ENCODE measurements at regions not wholly inside any gene's neighbourhood (a gene's known extent, or its start where the extent isn't known, plus 50 kb on each side); places are given as distances from the start of the nearest gene placed in this dataset.

DNA sequence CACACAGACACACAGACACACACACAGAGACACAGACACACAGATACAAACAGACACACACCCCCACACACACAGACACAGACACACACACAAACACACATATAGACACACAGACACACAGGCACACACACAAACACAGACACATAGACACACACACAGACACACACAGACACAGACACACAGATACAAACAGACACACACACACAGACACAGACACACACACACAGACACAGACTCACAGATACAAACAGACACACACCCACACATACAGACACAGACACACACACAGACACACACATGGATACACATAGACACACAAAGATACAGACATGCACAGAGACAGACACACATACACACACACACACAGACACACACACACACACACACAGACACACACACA is 174.5 kb downstream of the URI1 start:
- Histone ChIP-seq H3K4me2 (no peak overlapping the region), H3K27ac (no peak overlapping the region), H2AFZ (no peak overlapping the region), H3K79me2 (no peaks in the 10 kb centered on the region), H3K27me3 (no peaks in the 10 kb centered on the region), H3K9me3 (ENCODE audit: low read depth) (no peaks in the 10 kb centered on the region), H4K20me1 (ENCODE audit: insufficient read depth, poor library complexity, severe bottlenecking) (no peaks in the 10 kb centered on the region), H3K4me3 (no peak overlapping the region), H3K4me1 (ENCODE audit: insufficient read depth) (peaks cover 2% of the 10 kb centered on the region), H3K9me2 (replicated peaks; ENCODE audit: insufficient read depth) (no peaks in the 10 kb centered on the region), H3K36me3 (replicated peaks; ENCODE audit: insufficient read depth, low read depth) (no peaks in the 10 kb centered on the region)
- TF ChIP-seq EZH2 (IDR thresholded peaks at IDR 0.05; ENCODE audit: borderline replicate concordance) (no peak), EZH2phosphoT487 (IDR thresholded peaks at IDR 0.05; ENCODE audit: low read depth, severe bottlenecking, unreplicated experiment) (no peak)
- TF ChIP-seq, protein P1, sequence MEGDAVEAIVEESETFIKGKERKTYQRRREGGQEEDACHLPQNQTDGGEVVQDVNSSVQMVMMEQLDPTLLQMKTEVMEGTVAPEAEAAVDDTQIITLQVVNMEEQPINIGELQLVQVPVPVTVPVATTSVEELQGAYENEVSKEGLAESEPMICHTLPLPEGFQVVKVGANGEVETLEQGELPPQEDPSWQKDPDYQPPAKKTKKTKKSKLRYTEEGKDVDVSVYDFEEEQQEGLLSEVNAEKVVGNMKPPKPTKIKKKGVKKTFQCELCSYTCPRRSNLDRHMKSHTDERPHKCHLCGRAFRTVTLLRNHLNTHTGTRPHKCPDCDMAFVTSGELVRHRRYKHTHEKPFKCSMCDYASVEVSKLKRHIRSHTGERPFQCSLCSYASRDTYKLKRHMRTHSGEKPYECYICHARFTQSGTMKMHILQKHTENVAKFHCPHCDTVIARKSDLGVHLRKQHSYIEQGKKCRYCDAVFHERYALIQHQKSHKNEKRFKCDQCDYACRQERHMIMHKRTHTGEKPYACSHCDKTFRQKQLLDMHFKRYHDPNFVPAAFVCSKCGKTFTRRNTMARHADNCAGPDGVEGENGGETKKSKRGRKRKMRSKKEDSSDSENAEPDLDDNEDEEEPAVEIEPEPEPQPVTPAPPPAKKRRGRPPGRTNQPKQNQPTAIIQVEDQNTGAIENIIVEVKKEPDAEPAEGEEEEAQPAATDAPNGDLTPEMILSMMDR (IDR thresholded peaks at IDR 0.05; ENCODE audit: poor library complexity) = no peak
- DNase-seq (ENCODE audit: low spot score) = no peak

DNA sequence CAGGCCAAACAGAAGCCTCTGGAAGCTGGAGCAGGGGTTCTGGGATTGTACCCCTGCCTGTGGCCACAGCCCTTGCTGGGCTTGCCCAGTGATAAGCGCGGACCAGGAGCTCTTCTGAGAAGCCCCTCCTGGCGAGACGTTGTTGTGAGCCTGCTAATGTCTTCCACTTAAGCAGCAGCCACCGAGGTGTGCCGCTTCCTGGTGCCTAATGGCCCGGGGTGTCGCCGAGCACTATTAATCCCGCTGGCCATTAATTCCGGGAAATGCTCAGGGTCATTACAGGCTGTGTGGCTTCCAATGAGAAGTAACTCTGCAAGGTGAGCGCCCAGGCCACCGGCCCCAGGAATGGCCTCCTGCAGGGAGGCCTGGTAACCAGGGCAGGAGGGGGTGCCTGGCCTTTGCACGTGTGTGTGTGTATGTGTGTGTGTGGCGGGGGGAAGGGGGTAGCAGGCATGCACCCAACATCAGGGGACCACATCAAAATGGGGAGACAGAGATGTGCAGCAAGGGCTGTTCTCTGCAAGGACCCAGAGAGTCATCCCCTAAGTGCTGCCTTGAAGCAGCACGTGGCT is 175.0 kb downstream of the URI1 start:
- no peaks in the 10 kb centered on the region for H3K79me2 ChIP-seq
- H3K4me3 ChIP-seq = no peak overlapping the region
- H3K9me3 ChIP-seq (ENCODE audit: low read depth) = no peaks in the 10 kb centered on the region
- 80% methylated on average over 16 of the region's 16 CpGs for WGBS (ENCODE audit: low lambda C conversion rate, missing lambda C conversion rate)
- no peaks in the 10 kb centered on the region for H4K20me1 ChIP-seq (ENCODE audit: insufficient read depth, poor library complexity, severe bottlenecking)
- no peaks in the 10 kb centered on the region for H3K9me2 ChIP-seq (replicated peaks; ENCODE audit: insufficient read depth)
- no peaks in the 10 kb centered on the region for H3K36me3 ChIP-seq (replicated peaks; ENCODE audit: insufficient read depth, low read depth)
- TF ChIP-seq EZH2 (IDR thresholded peaks at IDR 0.05; ENCODE audit: borderline replicate concordance) (no peak), EZH2phosphoT487 (IDR thresholded peaks at IDR 0.05; ENCODE audit: low read depth, severe bottlenecking, unreplicated experiment) (no peak)
- TF ChIP-seq, protein P1 (IDR thresholded peaks at IDR 0.05; ENCODE audit: poor library complexity) = no peak
- H3K27me3 ChIP-seq = no peaks in the 10 kb centered on the region
- no peak for DNase-seq (ENCODE audit: low spot score)
- H3K4me1 ChIP-seq (ENCODE audit: insufficient read depth) = no peaks in the 10 kb centered on the region
- H3K27ac ChIP-seq = no peak overlapping the region
- H2AFZ ChIP-seq = no peak overlapping the region
- H3K4me2 ChIP-seq = no peak overlapping the region

DNA sequence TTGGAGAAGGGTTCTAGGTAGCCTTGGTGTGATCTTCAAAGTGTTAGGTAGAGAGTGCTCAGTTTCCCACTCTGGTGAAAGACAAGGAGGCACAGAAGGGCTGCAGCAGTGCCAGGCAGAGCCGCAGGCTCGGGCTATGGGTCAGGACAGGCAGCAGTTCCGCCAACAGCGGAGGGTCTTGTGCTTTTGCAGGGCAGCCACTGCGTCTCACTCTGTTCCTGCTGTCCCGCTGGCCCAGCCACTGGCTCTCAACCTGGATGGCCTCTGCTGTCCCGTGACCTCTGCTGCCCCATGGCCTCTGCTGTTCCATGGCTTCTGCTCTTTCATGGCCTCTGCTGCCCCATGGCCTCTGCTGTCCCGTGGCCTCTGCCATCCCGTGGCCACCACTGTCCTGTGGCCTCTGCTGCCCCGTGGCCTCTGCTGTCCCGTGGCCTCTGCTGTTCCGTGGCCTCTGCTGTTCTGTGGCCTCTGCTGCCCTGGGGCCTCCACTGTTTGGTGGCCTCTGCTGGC is 175.7 kb downstream of the URI1 start:
- 91% methylated on average over 12 of the region's 12 CpGs for WGBS (ENCODE audit: low lambda C conversion rate, missing lambda C conversion rate)
- no peak overlapping the region for H3K4me3 ChIP-seq
- no peaks in the 10 kb centered on the region for H3K4me1 ChIP-seq (ENCODE audit: insufficient read depth)
- H3K27ac ChIP-seq = no peak overlapping the region
- no peaks in the 10 kb centered on the region for H3K36me3 ChIP-seq (replicated peaks; ENCODE audit: insufficient read depth, low read depth)
- DNase-seq (ENCODE audit: low spot score) = no peak
- TF ChIP-seq EZH2phosphoT487 (IDR thresholded peaks at IDR 0.05; ENCODE audit: low read depth, severe bottlenecking, unreplicated experiment) (no peak), EZH2 (IDR thresholded peaks at IDR 0.05; ENCODE audit: borderline replicate concordance) (no peak)
- TF ChIP-seq, protein P1 (IDR thresholded peaks at IDR 0.05; ENCODE audit: poor library complexity) = no peak
- no peak overlapping the region for H2AFZ ChIP-seq
- no peaks in the 10 kb centered on the region for H3K9me3 ChIP-seq (ENCODE audit: low read depth)
- H3K79me2 ChIP-seq = no peaks in the 10 kb centered on the region
- no peaks in the 10 kb centered on the region for H3K27me3 ChIP-seq
- no peaks in the 10 kb centered on the region for H3K9me2 ChIP-seq (replicated peaks; ENCODE audit: insufficient read depth)
- no peak overlapping the region for H3K4me2 ChIP-seq
- no peaks in the 10 kb centered on the region for H4K20me1 ChIP-seq (ENCODE audit: insufficient read depth, poor library complexity, severe bottlenecking)
